Activated naive CD4-positive, alpha-beta T cell treated with Interleukin-2 at 50 U/mL for 16 hours (primary cell): ENCODE measurements at regions not wholly inside any gene's neighbourhood (a gene's known extent, or its start where the extent isn't known, plus 50 kb on each side); places are given as distances from the start of the nearest gene placed in this dataset.
"Not testable (repeated sequence)": the region's sequence is repeated elsewhere in the genome, so short reads cannot be mapped to it uniquely, and the experiment has no call there.

Experiments
- DNase-seq: peaks from one replicate; pipeline ENCODE4 v3.0.0-alpha.2; 2020

DNA sequence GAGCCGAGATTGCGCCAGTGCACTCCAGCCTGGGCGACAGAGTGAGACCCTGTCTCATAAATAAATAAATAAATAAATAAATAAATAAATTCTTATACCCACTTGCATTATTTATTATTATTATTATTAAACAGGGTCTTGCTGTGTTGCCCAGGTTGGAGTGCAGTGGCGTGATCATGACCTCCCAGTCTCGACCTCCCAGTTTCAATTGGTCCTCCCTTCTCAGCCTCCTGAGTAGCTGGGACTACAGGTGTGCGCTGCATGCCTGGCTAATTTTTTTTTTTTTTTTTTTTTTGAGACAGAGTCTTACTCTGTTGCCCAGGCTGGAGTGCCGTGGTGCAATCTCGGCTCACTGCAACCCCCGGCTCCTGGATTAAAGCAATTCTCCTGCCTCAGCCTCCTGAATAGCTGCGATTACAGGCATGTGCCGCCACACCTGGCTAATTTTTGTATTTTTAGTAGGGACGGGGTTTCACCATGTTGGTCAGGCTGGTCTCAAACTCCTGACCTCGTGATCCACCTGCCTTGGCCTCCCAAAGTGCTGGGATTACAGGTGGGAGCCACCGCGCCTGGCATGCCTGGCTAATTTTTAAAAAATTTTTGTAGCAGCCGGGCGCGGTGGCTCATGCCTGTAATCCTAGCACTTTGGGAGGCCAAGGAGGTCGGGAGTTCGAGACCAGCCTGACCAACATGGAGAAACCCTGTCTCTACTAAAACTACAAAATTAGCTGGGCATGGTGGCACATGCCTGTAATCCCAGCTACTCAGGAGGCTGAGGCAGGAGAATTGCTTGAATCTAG, 150.2 kb downstream of the SEC14L1 start:
- not testable (repeated sequence) for DNase-seq

- no peak for DNase-seq
These were observed 151.0 kb downstream of the SEC14L1 start for GRCh38 chr17:77291591-77292386.

DNA sequence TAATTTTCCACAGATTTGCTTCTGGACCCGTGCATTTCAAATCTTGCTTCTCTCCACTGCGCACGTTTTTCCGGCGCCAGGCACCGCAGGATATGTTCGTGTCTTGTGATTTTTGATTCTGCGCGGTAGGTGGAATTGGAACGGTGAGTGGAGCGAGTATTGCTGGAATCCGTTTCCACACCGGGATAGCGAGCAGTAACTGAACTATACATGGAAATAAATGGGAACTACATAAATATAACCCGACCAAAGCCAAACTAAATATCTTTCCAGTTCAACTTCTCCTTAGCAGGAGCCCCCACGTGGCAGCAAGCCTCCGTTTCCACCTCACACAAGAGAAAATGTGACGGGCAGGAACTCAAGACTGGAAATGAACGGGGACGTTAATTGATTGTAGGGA, 154.0 kb downstream of the SEC14L1 start:
- no peak for DNase-seq

GRCh38 chr17:77295241-77295853, 154.6 kb downstream of the SEC14L1 start:
- DNase-seq, result no peak

DNA sequence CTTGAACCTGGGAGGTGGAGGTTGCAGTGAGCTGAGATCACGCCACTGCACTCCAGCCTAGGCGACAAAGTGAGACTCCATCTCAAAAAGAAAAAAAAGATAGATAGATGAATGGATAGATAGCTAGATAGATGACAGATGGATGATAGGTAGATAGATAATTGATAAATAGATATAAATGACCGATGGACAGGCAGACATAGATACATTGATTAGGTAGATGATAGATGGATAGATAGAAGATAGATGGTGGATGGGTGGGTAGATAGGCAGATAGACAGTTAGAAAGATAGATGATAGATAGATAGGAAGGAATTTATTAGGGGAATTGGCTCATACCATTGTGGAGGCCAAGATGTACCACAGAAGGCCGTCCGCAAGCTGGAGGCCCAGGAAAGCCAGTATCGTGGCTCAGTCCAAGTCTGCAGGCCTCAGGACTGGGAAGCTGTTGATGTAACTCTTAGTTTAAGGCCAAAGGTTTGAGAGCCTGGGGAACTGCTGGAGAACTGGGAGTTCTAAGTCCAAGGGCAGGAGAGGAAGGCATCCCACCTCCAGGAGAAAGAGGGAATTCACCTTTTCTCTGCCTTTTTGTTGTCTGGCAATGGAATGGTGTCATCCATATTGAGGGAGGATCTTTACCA, 156.1 kb downstream of the SEC14L1 start:
- no peak for DNase-seq

GRCh38 chr17:77297693-77298666, 157.2 kb downstream of the SEC14L1 start:
- no peak for DNase-seq

DNA sequence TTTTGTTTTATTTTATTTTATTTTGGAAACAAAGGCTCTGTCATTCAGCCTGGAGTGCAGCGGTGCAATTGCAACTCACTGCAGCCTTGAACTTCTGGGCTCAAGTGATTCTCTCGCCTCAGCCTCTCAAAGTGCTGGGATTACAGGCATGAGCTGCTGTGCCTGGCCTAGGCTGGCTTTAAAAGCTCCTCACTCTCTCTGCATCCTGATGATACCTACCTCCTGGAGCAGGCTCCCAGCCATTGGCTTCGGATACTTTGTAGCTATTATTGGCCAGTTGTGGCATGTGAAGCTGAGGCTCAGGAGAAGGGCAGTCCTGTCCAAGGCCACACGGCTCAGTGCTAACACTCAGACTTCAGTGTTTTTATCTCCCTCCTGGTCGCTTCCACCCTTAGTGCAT, 158.0 kb downstream of the SEC14L1 start:
- no peak for DNase-seq

GRCh38 chr17:77299256-77300015, 158.7 kb downstream of the SEC14L1 start:
- DNase-seq, result no peak

GRCh38 chr17:77300016-77300686, 159.4 kb downstream of the SEC14L1 start:
- DNase-seq, result no peak

DNA sequence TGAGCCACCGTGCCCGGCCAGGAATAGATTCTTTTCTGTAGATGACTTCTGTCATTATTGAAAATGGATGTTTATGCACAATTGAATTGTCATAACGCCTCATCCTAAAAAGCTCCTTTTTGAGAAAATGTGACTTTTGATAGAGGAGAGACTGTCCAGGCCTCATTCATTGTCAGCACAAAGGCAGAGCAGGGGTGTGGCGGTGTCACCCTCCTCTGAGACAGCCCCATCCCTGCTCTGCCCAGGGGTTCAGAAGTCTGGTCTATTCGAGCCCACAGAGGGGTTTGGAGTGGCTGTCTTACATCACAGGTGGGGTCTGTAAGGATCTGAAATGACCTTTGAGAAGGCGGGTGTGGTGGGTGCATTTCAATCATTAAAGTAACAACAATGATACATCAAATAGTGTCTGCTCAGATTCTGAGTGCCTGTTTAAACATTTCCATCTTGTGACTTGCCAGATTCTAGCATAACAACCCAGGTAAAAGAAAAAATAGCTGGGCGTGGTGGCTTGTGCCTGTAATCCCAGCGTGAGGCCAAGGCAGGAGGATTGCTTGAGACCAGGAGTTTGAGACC, 161.0 kb downstream of the SEC14L1 start:
- DNase-seq, result no peak

DNA sequence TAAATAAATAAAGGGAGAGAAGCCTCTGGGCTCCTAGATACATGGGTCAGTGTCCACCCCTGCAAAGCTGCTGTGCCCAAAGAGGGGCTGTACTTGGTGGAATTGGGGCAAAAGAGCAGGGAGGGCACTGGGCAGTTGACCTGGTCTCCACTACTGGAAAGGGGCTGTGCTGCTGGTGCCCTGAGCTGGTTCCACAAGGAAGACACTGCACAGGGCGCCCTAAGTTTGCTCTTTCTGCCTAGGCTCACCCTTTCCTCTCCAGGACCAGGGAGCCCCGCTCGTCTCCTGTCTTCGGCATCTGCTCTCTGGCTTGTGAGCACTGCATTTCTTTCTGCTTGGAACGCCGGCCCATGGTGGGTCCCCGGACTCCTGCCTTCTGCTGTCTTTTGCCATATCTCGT, 161.9 kb downstream of the SEC14L1 start:
- no peak for DNase-seq

DNA sequence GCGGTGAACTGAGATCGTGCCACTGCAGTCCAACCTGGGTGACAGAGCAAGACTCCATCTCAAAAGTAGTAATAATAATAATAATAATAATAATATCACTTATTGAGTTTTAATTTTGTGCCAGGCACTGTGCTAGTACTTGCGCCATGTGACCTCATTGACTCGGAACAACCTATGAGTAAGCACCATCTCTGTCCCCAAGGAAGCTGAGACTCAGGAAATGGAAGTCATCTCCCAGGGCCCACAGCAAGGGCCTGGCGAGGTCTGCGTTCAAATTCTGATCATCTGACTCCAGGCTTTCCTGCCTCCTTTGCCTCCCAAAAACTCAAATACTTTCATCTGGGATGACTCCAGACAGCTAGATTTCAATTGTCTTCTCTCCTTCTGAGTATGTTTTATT, 162.9 kb downstream of the SEC14L1 start:
- DNase-seq, result no peak

GRCh38 chr17:77304051-77304745, 163.4 kb downstream of the SEC14L1 start:
- DNase-seq, result no peak

DNA sequence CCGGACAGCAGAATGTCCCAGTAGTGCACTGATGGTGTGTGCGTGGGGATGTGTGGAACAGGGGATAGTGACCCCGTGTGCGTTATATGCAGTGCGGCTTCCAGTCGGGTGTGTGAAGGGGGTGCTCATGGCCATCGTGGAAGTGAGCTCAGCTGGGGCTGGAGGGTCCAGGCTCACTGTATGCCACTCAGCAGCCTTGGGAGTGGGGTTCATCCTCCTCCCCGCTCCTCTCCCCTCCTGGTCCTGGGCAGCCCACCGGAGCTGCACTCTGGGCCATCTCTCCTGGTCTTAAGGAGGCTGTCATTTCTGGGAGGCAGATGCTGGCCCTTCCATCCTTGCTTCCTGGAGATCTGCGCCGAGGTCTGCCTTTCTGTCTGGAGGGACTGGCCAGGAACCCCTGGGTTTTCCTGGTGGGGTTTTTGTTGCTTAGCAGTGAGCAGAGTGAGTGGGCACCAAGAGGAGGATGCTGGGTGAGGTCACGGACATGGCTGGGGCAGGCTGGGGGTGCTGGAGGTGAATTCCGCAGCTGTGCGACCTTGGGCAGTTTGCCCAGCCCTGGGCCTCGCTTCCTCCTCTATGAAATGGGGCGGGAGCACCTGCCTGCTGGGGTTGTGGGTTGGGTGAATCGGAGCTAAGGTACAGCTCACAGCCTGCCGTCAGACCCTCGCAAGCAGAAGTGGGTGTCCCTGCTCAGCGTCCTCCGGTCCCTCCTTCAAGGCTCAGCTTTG, 164.1 kb downstream of the SEC14L1 start:
- no peak for DNase-seq

DNA sequence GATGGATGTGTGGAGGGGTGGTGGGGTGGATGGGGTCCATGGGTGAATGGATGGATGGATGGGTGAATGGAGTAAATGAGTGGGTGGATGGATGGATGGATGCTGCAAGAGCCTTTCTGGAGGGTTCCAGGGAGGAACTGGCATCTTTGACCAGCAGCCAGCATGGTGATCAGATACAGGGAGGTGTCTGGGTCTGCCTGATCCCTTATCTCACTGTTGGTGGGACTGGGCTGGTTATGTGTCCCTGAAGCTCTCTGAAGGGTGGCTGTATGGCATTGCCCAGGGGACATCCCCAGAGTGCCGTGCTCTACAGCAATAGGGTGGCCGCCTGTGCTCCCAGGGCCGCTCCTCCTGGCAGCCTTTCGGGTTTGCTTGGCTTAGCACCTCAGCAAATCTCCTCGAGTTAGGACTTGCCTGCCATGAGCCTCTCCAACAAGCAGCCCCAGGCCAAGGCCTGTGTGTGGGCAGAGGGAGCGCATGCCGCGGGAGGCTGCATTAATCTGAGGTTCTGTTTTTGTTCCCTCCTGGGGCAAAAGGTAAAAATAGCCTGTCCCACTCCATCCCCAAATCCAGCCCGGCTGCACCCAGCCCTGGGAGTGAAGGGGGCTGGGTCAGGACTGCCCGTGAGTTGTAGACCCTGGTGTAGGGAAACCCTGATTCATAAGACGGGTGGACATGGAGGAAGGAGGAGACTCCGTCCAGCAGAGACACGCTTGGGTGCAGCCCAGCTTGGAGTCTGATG, 165.4 kb downstream of the SEC14L1 start:
- DNase-seq, result no peak

DNA sequence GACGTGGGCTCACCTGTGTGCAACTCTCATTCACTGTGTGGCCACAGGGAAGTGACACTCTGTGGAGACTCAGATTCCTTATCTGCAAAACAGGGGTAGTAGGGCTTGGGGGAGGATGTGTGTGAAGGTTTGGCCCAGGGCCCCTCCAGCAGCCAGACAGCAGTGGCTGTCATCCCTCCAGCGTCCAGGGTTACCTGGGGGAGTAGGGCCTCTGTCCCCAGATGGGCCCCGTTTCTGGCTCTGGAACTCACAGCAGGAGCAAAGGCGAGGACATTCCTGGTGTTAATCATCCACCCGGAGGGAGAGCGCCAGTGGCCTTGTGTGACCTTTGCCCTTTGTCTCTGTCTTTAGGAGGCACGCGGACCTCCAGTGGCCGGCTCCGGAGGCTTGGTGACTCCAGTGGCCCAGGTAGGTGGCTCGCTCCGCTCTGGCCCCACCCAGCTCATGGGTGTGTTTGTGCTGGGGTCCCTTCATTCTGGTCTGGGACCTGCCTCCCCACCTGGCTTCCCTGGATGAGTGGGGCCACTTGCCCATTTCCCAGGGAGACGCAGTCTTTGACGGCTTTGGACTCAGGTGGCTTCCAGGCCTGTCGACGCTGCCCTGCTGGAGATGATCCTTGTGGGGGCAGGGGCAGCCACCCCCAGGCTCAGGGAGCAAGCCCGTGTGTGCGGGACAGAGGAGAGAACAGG, 166.2 kb downstream of the SEC14L1 start:
- DNase-seq, result no peak

DNA sequence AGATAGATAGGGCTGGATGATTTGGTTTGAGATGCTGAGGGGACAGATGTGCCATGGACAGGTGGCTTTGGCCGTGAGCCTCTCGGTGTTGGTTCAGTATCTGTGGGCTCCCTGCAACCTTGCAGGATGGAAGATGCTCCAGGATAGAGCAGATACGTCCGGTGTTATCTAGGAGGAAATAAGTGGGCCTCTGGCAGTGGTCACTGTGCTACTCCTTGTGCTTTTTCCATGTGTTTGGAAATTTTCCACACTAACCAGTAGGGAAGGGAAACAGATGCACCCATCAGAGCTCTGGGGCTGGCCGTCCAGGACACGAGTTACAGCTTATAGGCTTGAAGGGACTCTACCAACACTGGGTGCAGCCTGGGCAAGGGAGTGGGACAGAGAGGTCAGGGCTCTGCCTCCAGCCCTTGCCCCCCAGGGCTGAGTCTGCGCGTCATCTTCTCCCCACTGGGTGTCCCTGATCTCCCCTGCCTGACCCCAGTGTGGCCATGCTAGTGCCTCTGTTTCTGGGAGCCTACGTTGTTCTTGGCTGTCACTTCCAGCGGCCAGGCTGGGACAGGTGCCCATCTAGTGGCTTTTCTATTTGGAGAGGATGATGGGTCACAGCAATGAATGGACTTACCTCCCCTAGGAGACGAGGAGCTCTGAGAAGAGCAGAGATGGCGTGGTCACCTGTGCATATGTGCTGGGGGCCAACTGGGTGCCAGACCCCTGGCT, 166.9 kb downstream of the SEC14L1 start:
- no peak for DNase-seq
